Activated CD4-positive, alpha-beta T cell treated with anti-CD3 and anti-CD28 coated beads, Interleukin-10, Interleukin-2, amounts not matched to agents 100 ng/mL and 50 ng/mL, durations not matched to agents 16 hours and 8 hours (primary cell): ENCODE measurements at regions not wholly inside any gene's neighbourhood (a gene's known extent, or its start where the extent isn't known, plus 50 kb on each side); places are given as distances from the start of the nearest gene placed in this dataset.

Experiments used
- DNase-seq: peaks from one replicate; pipeline ENCODE4 v3.0.0-alpha.2; 2020

DNA sequence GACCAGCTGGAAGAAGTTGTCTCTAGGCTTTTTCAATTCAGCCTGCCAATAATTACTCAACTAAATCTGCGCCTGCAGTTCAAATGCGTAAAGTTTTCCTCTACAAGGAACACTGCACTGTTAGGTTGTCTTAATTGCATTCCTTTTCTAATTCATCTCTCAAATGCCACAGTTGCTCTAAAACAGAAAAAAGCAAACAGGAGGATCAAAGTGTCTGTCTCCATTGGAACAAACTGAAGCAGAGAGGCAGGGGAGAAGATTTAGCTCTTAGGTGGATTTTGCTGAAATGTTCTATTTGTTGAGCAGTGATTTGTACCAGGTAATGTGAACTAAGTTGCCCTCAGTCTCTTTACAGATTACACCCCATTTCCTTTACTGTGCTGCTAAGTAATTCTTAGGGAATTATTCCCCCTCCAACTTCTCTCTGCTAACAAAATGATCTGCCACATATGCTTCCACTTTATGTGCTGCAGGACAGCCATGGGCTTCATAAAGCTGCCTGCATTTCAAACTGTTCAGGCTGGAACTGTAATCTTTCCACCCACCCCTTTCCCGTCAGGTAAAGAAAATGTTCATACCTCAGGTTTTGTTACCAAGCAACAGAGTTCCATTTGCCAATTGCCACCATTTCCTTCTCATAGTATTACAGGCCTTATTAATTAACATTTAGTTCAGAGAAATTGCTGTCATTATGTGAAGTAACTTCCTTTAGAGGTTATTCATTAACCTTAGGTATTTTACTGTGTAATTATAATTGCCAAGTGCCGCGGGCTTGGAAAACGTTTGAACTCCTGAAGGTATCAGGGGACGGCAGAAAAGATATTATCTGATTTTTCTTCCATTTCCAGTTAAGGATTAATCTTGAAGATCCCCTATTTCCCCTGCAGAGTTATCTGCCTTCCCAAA, 149.3 kb downstream of the SPRY1 start:
- no peak for DNase-seq

DNA sequence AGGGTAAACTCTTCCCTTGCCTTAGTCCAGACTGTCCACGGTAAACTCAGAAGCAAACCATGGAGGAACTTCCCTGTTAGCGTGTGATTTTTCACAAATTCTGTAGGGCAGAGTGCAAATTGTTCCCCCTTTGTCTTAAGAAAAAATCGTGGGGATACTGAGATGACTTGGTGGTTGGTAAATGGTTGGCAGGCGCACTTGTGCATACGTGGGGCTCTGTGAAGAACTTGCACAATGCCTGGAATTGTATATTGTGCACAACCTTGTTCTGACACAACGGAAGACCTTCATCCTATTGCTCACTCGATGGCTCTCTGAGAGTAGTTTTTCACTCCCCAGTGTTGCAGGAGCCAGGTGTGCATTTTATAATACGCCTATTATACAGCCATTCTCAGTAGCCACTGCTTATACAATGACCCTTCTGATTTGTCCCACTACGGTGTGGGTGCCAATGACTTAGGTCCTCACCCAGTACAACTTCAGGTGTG, 150.0 kb downstream of the SPRY1 start:
- DNase-seq = no peak

DNA sequence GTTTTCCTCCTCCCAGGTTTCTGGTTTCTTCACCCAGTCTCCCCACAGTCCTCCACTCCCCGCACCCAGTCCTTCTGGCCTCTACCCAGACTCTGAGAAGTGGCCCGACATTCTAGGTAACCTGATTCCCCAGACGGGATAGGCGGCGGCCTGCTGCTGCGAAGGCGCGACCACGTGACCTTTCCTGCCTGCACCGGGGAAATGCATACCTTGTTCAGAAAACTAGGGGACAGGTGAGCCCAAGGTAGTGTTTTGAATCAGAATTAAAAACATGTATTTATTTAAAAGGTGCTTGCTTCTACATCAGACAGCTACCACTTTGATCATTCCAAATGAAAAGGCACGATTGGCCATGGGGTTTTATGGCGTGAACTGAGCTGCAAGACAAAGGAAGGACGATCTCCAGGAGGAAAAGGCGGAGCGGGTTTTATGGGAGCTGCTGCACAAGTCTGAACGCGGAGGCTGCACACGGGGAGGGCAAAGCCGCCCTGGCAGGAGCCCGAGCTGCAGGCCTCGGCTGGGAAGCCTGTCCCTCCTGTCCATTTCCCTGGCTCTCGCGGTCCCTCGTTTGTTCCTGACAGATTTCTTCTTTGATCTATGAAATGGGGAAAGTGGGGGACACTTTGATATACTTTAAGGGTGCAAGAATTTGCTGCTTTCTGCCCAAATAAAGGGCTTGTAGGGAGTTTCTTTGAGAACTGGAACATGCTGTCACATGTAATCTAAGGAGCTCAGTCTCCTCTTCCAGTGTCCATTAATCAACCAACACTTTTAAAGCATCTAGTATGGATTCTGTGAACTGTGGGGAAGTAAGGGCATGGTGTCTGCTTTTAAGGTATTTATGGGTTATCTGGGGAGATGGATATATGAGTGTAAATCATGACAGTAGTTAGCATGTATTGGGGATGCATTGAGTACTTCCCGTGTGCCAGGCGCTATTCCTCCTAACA, 150.9 kb downstream of the SPRY1 start:
- no peak for DNase-seq

DNA sequence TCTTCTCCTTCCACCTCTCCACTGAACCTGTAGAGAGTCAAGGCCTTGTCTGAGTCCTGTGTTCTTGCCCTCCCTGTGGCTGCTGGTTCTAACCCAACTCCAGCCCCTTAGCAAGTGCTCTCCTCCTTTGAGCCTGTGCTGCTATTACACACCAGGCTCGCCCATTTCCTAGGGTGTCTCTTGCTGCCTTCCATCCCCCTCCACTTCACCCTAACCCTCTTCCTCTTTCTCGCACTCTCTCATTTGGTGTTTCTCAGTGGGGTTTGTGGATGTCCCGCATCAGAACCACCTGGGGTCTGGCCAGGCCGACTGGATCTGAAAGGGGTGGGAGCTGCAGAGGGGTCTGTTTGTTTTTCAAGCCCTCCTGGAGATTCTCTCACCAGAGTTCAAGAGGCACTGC, 156.7 kb downstream of the SPRY1 start:
- DNase-seq = no peak

DNA sequence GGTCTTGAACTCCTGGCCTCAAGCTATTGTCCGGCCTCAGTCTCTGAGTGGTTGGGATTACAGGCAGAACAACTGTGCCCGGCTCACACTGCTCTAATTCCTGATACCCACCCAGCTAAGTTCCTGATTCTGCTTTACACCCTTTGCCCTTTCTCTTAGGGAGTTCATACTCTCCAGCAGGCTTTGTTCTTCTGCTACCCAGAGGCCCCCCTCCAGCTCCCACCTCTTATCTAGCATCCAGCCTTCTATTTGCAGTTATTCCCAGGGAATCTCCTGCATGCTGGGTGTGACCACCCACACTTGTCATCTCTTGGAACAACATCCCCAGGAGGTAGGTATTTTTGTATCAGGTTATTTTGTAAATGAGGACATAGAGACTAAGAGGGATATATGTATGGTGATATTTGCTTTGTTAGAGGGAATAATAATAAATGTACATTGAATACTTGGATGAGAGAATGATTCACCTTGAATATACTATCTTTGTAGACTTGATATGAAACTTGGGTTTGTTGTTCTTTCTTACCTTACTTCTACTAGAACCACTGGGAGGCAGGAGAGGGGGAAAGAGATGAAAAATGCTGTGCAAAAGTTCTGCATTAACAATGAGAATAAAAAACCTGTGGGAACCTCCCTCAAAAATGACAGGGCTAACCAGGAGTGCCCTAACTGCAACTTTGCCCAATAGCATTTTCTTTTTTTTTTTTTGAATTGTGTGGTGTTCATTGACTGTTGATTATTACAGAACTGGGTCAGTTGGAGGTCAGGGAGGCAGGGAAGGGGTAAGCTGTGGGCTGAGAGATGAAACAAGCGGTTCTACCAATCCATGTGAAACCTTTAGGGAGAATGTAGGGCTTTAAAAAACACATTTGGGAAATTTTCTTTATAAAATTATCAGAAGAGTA, 157.4 kb downstream of the SPRY1 start:
- no peak for DNase-seq

DNA sequence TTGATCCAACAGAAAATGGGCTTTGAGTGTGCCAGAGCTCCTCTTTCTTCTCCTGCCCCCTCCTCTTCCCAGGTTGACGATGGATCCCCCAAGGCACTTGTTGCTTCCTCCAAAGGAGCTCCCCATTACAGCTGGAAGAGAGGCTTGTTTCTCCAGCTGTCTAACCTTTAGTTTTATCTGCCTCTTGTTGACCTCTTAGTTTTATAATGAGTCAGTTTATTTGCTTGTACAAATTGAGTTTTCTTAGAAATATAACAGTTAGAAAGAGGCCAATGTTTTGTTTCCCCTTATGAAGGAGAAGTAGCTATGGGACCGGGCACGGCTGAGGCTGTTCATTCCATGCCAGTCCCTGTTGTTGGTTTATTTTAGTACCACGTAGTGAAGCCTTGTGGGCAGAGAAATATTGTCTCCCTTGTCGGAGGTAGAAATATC, 158.2 kb downstream of the SPRY1 start:
- no peak for DNase-seq

DNA sequence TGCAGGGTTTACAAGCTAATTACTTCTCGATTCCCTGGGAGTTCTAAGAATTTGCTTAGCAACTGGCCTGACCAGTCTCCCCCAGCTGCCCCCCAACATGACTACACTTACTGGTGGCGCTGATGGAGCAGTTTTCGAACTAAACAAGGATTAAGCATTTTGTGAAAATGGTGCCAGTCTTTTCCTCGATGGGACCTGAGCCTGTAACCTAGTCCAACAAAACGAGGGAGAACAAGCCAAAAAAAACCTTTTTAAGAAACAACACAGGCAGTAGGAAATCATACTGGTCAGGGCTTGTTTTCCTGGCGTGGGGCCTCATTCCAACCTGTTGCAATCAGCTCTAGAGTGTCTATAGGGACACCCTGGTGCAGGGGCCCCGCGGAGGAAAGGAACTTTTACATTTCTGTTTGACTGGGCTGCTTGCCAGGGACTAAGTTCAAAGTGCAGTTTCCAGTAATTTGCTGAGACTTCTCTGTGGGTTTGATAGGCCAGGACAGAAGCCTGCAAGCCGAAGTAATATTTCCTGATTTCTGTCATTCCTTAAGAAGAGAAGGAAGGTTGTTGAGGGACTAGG, 158.7 kb downstream of the SPRY1 start:
- no peak for DNase-seq

DNA sequence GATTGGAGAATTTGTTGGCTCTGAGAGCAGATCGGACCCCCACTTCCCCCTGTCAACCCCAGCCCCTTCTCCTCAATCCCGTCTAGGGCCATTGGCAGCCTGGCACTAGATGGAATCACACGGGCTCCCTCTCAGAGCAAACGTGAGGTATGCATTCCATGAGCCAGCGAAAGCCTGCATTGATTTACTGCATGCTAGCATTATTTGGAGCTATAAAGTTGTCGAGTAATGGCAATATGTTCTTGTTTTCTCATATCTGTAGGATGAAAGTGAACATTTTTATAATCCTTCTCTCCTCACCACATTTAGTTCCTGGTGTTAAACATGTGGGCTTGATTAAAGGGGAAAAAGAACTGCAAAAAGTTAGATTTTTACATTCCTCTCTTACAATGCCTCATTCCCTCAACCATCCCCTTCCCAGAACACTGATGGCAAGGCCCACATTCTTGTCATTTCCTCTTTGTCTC, 159.2 kb downstream of the SPRY1 start:
- no peak for DNase-seq

DNA sequence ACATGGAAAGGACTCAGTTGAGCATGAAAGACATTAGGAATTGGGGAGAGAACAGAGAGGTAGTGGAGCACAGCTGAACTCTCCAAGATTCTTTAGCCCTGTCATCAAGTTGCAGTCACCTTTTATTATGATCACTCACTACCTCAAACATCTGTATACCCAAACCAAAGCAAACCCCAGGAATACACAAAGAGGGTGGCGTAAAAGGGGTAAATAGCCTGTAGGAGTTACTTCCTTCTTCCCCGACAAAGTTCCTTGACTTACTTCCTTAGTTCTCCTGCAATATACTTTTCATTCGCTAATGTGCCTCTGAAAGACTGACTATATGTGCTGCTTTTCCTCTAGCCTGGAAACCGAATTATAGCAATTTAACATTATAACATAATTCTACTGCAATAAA, 159.9 kb downstream of the SPRY1 start:
- no peak for DNase-seq

DNA sequence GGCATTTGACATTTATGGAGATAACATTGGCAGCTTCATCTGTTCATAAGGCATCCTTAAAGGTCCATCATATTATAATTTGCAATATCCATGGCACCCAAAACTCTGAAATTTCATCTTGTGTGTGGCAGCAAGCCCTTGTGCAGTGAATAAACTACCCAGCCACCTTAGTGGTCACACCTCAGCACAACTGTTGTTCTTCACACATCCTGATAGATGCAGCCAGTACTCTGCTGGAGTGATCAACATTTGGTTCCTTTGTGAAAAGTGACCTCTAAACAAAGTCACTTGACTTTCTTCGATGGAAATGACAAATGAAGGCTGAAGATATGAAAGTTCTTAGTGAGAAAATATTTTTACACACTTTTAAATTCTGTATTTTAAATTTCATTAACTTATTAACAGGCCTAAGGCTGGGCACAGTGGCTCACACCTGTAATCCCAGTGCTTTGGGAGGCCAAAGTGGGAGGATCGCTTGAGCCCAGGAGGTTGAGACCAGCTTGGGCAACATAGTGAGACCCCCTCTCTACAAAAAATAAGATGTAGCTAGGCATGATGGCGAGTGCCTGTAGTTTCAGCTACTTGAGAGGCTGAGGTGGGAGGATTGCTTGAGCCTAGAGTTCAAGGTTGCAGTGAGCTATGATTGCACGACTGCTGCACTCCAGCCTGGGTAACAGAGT, 161.4 kb downstream of the SPRY1 start:
- DNase-seq = no peak

DNA sequence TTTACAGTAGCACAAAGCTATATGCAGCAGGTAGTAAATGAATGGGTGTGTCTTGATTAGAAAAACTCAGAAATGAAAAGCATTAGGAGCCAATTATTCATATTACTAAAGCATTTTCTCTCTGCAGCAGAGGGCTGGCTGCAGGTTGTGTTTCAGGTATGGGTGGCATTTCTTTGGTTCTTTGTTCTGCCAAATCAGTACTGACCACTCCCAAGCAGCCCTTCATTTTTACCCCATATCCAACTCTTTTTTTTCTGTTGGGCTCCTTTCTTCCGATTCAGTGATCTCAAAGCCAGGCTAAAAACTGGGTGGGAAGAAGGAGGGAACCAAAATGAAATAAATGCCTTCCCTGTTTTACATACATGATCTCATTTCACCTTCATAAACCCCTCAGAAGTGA, 162.3 kb downstream of the SPRY1 start:
- DNase-seq = no peak

DNA sequence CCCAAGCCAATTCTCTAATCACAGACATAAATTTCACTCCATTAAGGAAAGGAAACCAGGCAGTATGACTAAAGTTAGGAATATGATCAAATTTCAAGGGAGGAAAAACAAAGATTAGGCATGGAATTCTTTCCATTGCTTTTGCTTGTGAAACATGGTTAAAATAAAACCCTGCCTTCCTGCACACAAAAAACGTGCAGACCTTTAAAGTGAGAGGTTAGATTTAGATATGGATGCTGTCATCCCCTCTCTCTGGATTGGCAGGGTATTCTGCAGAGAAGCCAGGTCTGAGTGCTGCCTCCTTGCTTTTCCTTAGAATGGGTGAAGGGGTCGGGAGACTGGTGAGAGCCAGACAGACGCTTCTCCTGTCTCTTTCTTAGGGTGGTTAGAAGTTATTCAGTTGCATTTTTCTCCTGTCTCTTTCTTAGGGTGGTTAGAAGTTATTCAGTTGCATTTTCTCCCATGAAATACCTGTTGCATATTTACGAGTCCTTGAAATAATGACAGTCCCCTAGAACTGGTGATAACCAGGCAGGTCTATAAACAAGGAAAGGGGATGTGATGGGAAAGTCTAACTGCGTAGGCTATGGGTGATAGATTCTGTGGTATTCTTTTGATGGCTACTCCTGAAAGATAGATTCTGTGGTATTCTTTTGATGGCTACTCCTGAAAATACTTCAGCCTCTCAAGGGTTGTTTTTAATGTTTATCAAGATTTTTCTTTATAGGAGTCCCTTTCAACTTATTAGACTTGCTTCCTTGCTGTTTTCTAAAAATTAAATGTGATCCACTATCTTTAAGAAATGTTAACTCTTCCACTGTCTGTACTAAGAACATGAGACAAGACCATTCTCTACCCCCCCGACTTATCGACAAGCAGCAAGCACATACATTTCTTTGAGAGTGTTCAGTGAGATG, 163.6 kb downstream of the SPRY1 start:
- DNase-seq = no peak

DNA sequence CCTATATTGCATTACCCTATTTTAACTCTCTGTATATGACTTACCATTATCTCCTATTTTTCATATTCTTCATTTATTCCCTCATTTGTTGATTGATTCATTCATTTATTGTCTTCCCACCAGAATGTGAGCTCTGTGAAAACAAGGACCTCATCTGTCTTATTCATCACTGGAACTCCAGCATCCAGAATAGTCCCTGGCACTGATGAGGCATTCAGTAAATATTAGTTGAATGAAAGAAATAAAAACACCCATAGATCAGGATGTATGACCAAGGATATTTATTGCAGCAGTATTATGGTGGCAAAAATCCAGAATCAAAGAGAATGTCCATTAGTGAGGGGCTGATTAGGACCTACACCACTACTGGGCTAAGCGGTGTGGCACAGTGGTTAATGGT, 164.9 kb downstream of the SPRY1 start:
- DNase-seq = no peak

DNA sequence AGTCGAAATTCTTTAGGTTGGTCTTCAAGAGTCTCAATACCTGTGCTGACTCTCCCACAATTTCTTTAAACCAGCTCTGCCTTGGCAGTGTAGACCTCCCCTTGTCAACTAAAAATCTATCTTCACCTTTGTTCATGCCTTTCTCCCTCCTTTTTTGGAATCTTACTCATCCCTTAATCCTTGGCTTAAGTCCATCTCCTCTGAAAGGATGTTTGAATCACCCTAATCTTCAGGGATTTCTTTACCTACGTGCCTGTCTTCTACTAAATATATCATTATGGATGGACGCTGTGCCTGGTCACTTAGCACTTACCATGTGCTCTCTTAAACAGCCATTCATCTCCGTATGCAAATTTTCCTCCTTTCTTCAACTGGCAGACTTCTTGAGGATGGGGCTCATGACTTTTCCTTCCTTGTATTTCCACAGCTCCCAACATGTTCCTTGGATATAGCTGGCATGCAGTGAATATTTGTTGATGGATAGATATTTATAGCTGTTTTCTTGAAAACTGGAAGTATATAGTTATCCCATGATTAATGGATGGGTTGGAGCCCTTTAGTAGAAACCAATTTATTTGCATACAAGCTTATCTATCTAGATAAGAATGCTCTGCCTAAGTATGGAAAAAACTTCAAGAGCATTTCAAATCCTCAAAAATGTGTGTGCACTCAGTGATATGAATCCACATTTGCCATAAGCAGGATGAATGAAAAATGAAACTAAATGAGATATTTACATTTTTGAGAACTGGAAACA, 166.6 kb downstream of the SPRY1 start:
- DNase-seq = no peak

DNA sequence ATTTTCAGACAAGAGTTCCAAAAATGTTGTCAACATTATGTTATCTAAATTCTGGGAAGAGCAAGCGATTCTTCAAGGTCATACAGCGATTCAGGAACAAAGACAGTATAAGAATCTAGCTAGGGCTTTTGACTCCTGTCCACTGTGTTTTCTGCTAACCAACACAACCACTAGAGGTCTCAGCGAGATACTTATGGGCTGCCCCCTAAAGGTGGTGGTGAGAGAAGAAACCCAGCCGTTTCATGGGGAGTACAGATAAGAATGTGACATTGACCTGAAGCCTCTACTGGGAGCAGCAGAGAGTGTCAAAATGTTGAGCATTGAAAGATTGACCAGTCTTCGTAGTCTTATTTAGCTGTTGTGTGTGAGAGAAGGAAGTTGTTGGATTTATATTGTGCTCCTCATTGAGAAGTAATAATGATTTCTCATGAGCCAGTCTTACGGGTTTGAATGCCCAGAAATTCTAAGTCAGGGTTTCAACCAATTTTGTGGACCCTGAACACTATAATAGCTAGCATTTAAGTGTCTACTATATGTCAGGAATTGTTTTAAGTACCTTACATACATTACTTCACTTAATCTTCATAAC, 168.3 kb downstream of the SPRY1 start:
- peak; percentile 75 for DNase-seq

DNA sequence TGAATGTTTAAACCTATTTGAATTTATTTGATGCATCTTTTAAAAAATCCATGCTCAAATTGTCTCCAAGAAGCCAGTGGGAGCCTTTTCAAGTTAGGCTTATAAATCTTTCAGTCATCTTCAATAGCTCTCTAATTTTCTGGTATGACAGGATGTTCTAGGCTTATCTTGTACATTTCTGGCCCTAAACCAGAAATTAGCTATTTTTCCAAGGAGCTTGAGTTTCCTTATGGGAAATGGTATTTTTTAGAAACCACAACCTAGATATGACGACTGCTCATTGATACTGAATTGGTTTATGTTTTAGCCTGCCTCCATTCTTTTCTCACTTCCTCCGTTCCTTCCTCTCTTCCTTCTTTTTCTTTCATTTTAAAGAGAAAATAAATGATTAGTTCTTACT, 172.3 kb downstream of the SPRY1 start:
- no peak for DNase-seq

DNA sequence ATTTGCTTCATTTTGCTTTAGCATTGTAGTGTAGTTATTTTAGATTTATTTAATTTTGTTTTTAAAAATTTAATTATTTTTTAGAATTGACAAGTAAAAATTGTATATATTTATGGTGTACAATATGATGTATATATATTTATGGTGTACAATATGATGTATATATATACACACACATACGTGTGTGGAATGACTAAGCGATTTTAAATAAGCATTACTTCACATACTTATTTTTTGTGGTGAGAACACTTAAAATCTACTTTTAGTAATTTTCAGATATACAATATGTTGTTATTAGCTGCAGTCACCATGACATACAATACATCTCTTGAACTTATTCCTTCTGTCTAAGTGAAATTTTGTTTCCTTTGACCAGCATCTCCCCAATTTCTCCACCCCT, 172.9 kb downstream of the SPRY1 start:
- no peak for DNase-seq

DNA sequence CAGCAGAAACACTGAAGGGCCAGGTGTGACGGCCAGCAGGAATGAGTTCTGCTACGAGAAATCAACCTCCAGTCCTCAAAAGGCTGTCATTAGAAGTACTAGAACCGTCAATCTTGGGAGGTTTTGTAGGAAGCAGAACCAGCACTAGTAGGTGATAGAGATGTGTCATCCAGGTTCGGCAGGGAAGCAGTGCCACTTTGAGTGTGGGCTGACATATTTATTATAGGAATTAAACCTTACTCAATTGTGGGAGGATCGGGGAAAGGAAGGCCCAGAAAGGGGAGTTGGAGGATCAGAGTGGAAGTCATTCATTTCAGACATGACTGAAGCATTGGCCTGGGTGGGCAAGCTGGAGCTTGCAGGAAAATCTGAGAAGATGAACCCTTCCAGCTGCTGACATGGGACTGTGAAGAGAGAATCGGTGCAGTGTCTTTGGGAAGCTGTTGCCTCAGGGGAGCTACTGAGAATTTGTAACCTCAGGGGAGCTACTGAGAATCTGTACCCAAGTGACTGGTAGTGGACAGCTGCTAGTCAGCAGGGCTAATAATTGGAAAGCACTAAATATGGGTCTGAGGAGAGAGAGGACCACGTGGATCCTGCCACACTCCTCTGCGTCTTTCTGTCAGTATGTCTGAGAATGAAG, 177.4 kb downstream of the SPRY1 start:
- DNase-seq = no peak

DNA sequence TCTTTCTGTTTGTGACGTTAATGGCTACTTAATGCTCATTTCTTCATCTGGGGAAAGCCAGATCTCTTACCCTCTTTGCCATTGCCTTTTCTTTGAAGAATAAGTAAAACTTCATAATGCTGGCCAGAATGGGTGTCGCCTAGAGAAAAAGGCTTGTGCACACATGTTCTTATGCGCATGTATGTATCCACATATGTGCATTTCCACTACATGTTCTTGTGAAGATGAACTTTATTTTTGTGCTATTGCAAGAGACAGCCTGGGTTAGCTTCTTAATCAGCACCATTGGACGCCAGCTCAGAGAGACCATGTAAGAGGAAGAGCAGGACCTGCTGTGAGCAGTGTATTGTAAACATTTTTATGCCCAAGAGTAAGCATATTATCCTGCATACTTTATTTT, 178.7 kb downstream of the SPRY1 start:
- DNase-seq = no peak
